Endothelial cell of umbilical vein (primary cell): ENCODE measurements at regions not wholly inside any gene's neighbourhood (a gene's known extent, or its start where the extent isn't known, plus 50 kb on each side); places are given as distances from the start of the nearest gene placed in this dataset.

Experiments
- BruUV-seq: library from RNA; stranded (reverse); fragments of 400-500 nt; replicated peaks from 2 replicates; lab custom pipeline; 2021; lab: Mats Ljungman, UMichigan
- CTCF ChIA-PET: fragments of 300-600, 350-600 bp; sonication (Branson Sonifier 250); formaldehyde crosslinking; loops from one replicate; lab custom pipeline; 2021; ENCODE audit warnings: antibody characterized with exemption, inconsistent platforms; lab: Charles Lee
- POLR2A ChIA-PET: fragments of 300-600, 350-600 bp; sonication (Branson Sonifier 250); formaldehyde crosslinking; loops from one replicate; lab custom pipeline; 2021; ENCODE audit warnings: antibody characterized with exemption, inconsistent platforms; lab: Charles Lee
- DNase-seq: peaks from one replicate; pipeline ENCODE4 v3.0.0-alpha.2; 2011; ENCODE audit warnings: low read depth, low spot score
- FAIRE-seq: peaks from 2 replicates; lab custom pipeline; 2011; peaks lifted over from hg19 to GRCh38; lab: Jason Lieb, UNC
- H2AFZ ChIP-seq: 2 replicates; pipeline ENCODE4 v1.6.0; 2012; ENCODE audit warnings: low read depth, low read length, control low read depth, inconsistent platforms
- H3K27ac ChIP-seq: 2 replicates; pipeline ENCODE4 v1.5.1; 2011; ENCODE audit warnings: low read depth, mild to moderate bottlenecking, control low read depth, low read length, moderate library complexity; ENCODE audit not compliant: insufficient read depth
- H3K27me3 ChIP-seq, 2 experiments: 2 replicates each; pipeline versions ENCODE4 v1.6.0 to v1.6.1; 2011; ENCODE audit warnings: low read length in 2 of 2, mixed read lengths in 1 of 2; ENCODE audit not compliant: control insufficient read depth in 2 of 2, insufficient read depth in 2 of 2
- H3K36me3 ChIP-seq, 2 experiments: 2 replicates in 1 of 2; 3 replicates in 1 of 2; pipeline ENCODE4 v1.5.1; 2011; ENCODE audit warnings: low read length in 2 of 2, mild to moderate bottlenecking in 1 of 2, moderate library complexity in 1 of 2; ENCODE audit not compliant: control insufficient read depth in 2 of 2, insufficient read depth in 2 of 2; ENCODE audit errors: extremely low read depth in 1 of 2
- H3K4me1 ChIP-seq: 3 replicates; pipeline ENCODE4 v1.5.1; 2011; ENCODE audit warnings: mild to moderate bottlenecking, low read length; ENCODE audit not compliant: control insufficient read depth, insufficient read depth; ENCODE audit errors: extremely low read depth
- H3K4me2 ChIP-seq: 2 replicates; pipeline ENCODE4 v1.6.1; 2011; ENCODE audit warnings: low read length, control low read depth, mixed read lengths; ENCODE audit not compliant: insufficient read depth
- H3K4me3 ChIP-seq, 3 experiments: fragments of 200-600 bp in 1 of 3; sonication (generic), shearing (Covaris generic) in 1 of 3; replicated peaks in 1 of 3; 2 replicates each; pipeline ENCODE4 v1.5.1; 2011 to 2016; ENCODE audit warnings: control low read depth in 3 of 3, low read length in 3 of 3, mild to moderate bottlenecking in 2 of 3, inconsistent platforms in 1 of 3, low read depth in 1 of 3, moderate library complexity in 1 of 3; ENCODE audit not compliant: insufficient read depth in 1 of 3
- H3K79me2 ChIP-seq: 2 replicates; pipeline ENCODE4 v1.6.0; 2012; ENCODE audit warnings: low read length, inconsistent platforms; ENCODE audit not compliant: control insufficient read depth, insufficient read depth
- H3K9ac ChIP-seq: replicated peaks from 2 replicates; pipeline ENCODE3; 2011; ENCODE audit warnings: low read length, control low read depth; ENCODE audit not compliant: insufficient read depth; ENCODE audit errors: extremely low read depth
- H3K9me1 ChIP-seq: replicated peaks from 3 replicates; pipeline ENCODE4 v1.6.0; 2011; ENCODE audit warnings: mild to moderate bottlenecking, low read length; ENCODE audit not compliant: control insufficient read depth, insufficient read depth; ENCODE audit errors: extremely low read depth
- H3K9me3 ChIP-seq: replicated peaks from 2 replicates; pipeline ENCODE4 v1.5.1; 2012; ENCODE audit warnings: low read length, inconsistent platforms; ENCODE audit not compliant: control insufficient read depth, insufficient read depth
- H4K20me1 ChIP-seq: replicated peaks from 2 replicates; pipeline ENCODE3; 2011; ENCODE audit warnings: mild to moderate bottlenecking, low read length; ENCODE audit not compliant: control insufficient read depth, insufficient read depth; ENCODE audit errors: extremely low read depth
- EZH2 ChIP-seq: IDR thresholded peaks from 2 replicates; pipeline ENCODE4 v1.6.1; 2012; ENCODE audit warnings: borderline replicate concordance, low read depth, mild to moderate bottlenecking, moderate library complexity, low read length, inconsistent platforms; ENCODE audit not compliant: severe bottlenecking
- FOS ChIP-seq: IDR thresholded peaks from 2 replicates; pipeline ENCODE4 v1.6.1; 2011; ENCODE audit warnings: mild to moderate bottlenecking, low read length, moderate library complexity, borderline replicate concordance; ENCODE audit not compliant: insufficient read depth
- JUN ChIP-seq: IDR thresholded peaks from 2 replicates; pipeline ENCODE4 v1.6.1; 2011; ENCODE audit warnings: borderline replicate concordance, low read depth; ENCODE audit not compliant: insufficient read length, insufficient read depth
- MYC ChIP-seq: IDR thresholded peaks from one replicate; pipeline ENCODE4 v1.6.1; 2011; ENCODE audit warnings: mild to moderate bottlenecking, low read depth, low read length
- POLR2A ChIP-seq: IDR thresholded peaks from 2 replicates; pipeline ENCODE4 v1.6.1; 2012; ENCODE audit warnings: low read depth, mild to moderate bottlenecking, control low read depth, low read length
- POLR2AphosphoS5 ChIP-seq: IDR thresholded peaks from 2 replicates; pipeline ENCODE4 v1.6.1; 2012; ENCODE audit warnings: low read depth, mild to moderate bottlenecking, control low read depth, low read length, moderate library complexity; ENCODE audit not compliant: insufficient read depth
- dilution Hi-C: fragments of 300-500 bp; cut with MboI; formaldehyde crosslinking; loops from one replicate; pipeline ENCODE4 v1.15.0; 2019; ENCODE audit warnings: low sequenced_read_pairs; ENCODE audit not compliant: extremely low pct_ligation_motif_present
- intact Hi-C: fragments of 100-400 bp; cut with micrococcal nuclease; formaldehyde crosslinking; loops from one replicate; pipeline ENCODE4 v1.10.0; 2022
- TF ChIP-seq, protein P1 (sequence below), 2 donors: IDR thresholded peaks; 1 replicate in 1 of 2; 2 replicates in 1 of 2; pipeline ENCODE4 v1.5.1; 2011; ENCODE audit warnings: low read length in 2 of 2, mild to moderate bottlenecking in 2 of 2, moderate library complexity in 2 of 2, control low read depth in 1 of 2, inconsistent platforms in 1 of 2, low read depth in 1 of 2; ENCODE audit not compliant: insufficient read depth in 1 of 2; ENCODE audit errors: extremely low read depth in 1 of 2
- TF ChIP-seq, protein P2 (sequence below): IDR thresholded peaks from 2 replicates; pipeline ENCODE4 v1.6.1; 2011; ENCODE audit not compliant: insufficient read depth, insufficient read length

DNA sequence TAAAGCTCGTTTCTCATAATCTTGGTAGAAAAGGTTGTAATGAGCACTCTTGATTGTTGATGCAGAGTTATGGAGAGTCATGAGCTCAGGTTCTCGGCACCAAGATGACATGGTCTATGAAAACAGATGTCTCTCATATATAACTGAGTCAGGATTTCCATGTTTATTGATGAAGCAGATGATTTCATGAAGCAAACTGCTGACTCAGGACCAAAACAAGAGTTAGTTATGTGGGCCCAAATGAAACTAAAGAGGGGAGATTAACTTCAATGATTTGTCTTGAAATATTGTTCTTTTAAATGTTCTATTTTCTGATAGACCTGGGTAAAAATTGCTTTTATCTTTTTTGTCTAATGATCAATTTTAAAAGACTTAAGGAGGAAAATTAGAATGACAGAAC is 258.6 kb upstream of the CTNND2 start:
- Histone ChIP-seq H3K27ac (no peak overlapping the region), H3K4me3 (no peak overlapping the region), H3K9me1 (no peaks in the 10 kb centered on the region), H3K9ac (no peak overlapping the region), H3K4me1 (no peaks in the 10 kb centered on the region), H3K9me3 (no peaks in the 10 kb centered on the region), H2AFZ (no peak overlapping the region), H3K79me2 (no peaks in the 10 kb centered on the region), H3K36me3 (no peaks in the 10 kb centered on the region), H3K4me2 (no peak overlapping the region), H3K27me3 (no peaks in the 10 kb centered on the region), H4K20me1 (no peaks in the 10 kb centered on the region)
- FAIRE-seq (no peak), DNase-seq (no peak)
- ChIA-PET CTCF (no interaction called here), POLR2A (no interaction called here)
- dilution Hi-C loops (no loop called here), intact Hi-C loops (no loop called here)
- TF ChIP-seq POLR2A (no peak), EZH2 (no peak), JUN (no peak), MYC (no peak), FOS (no peak)
- TF ChIP-seq, protein P1, sequence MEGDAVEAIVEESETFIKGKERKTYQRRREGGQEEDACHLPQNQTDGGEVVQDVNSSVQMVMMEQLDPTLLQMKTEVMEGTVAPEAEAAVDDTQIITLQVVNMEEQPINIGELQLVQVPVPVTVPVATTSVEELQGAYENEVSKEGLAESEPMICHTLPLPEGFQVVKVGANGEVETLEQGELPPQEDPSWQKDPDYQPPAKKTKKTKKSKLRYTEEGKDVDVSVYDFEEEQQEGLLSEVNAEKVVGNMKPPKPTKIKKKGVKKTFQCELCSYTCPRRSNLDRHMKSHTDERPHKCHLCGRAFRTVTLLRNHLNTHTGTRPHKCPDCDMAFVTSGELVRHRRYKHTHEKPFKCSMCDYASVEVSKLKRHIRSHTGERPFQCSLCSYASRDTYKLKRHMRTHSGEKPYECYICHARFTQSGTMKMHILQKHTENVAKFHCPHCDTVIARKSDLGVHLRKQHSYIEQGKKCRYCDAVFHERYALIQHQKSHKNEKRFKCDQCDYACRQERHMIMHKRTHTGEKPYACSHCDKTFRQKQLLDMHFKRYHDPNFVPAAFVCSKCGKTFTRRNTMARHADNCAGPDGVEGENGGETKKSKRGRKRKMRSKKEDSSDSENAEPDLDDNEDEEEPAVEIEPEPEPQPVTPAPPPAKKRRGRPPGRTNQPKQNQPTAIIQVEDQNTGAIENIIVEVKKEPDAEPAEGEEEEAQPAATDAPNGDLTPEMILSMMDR (IDR thresholded peaks at IDR 0.05; ENCODE audit: extremely low read depth in 1 of 2, insufficient read depth in 1 of 2, low read depth in 1 of 2, low read length in 2 of 2), result no peak
- BruUV-seq, result no TSS peak

DNA sequence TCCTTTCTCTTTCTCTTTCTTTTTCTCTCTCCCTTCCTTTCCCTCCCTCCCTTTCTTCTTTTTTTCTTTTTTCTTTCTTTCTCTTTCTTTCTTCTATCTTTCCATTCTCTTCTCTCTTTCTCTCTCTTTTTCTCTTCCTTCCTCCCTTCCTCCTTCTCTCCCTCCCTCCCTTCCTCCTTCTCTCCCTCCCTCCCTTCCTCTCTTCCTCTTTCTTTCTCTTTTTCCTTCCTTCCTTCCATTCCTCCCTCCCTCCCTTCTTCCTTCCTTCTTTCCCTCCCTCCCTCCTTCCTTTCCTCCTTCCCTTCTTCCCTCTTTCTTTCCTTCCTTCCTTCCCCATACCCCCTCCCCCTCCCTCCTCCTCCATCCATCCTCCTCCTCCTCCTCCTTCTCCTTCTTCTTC is 243.3 kb upstream of the CTNND2 start:
- POLR2A ChIA-PET, result no interaction called here
- Histone ChIP-seq H3K27ac (no peak overlapping the region), H4K20me1 (no peaks in the 10 kb centered on the region), H2AFZ (no peak overlapping the region), H3K36me3 (no peaks in the 10 kb centered on the region), H3K9ac (no peak overlapping the region), H3K4me2 (no peak overlapping the region), H3K79me2 (no peaks in the 10 kb centered on the region), H3K27me3 (no peaks in the 10 kb centered on the region), H3K9me3 (no peaks in the 10 kb centered on the region), H3K4me1 (no peaks in the 10 kb centered on the region), H3K4me3 (no peak overlapping the region), H3K9me1 (no peaks in the 10 kb centered on the region)
- CTCF ChIA-PET, result no interaction called here
- DNase-seq (no peak), FAIRE-seq (no peak)
- BruUV-seq, result no TSS peak
- dilution Hi-C loops, result no loop called here
- intact Hi-C loops, result no loop called here
- no peak for TF ChIP-seq JUN
- TF ChIP-seq EZH2, result no peak
- no peak for TF ChIP-seq POLR2AphosphoS5
- TF ChIP-seq, protein P1 (IDR thresholded peaks at IDR 0.05; ENCODE audit: extremely low read depth in 1 of 2, insufficient read depth in 1 of 2, low read depth in 1 of 2, low read length in 2 of 2), result no peak
- TF ChIP-seq, protein P2, sequence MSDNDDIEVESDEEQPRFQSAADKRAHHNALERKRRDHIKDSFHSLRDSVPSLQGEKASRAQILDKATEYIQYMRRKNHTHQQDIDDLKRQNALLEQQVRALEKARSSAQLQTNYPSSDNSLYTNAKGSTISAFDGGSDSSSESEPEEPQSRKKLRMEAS, result no peak
- TF ChIP-seq MYC, result no peak
